T-helper 1 cell treated with Interleukin-12 subunit alpha and Interleukin-12 subunit beta and Interleukin-4 antibody, amounts not matched to agents 30 μg/mL and 1 μg/mL, for 36 hours (primary cell): ENCODE measurements at regions not wholly inside any gene's neighbourhood (a gene's known extent, or its start where the extent isn't known, plus 50 kb on each side); places are given as distances from the start of the nearest gene placed in this dataset.

Experiments
- H3K27ac Mint-ChIP-seq: one replicate; pipeline ENCODE4 v1.8.0; 2021; ENCODE audit warnings: mild to moderate bottlenecking, mixed read lengths
- H3K27me3 Mint-ChIP-seq: one replicate; pipeline ENCODE4 v1.8.0; 2021; ENCODE audit warnings: low read depth, mixed read lengths
- H3K36me3 Mint-ChIP-seq: one replicate; pipeline ENCODE4 v1.8.0; 2021; ENCODE audit warnings: low read depth, mixed read lengths
- H3K4me1 Mint-ChIP-seq: one replicate; pipeline ENCODE4 v1.8.0; 2021; ENCODE audit warnings: low read depth, mixed read lengths
- H3K4me3 Mint-ChIP-seq: one replicate; pipeline ENCODE4 v1.8.0; 2021; ENCODE audit warnings: mild to moderate bottlenecking, moderate library complexity, mixed read lengths
- H3K9me3 Mint-ChIP-seq: one replicate; pipeline ENCODE4 v1.8.0; 2021; ENCODE audit warnings: mixed read lengths

- no peak overlapping the region for H3K4me3 Mint-ChIP-seq
- H3K27me3 Mint-ChIP-seq = no peaks in the 10 kb centered on the region
- H3K36me3 Mint-ChIP-seq = peaks cover 13% of the 10 kb centered on the region
- peak overlapping the region; percentile 17 for H3K27ac Mint-ChIP-seq
- peaks cover 57% of the 10 kb centered on the region for H3K4me1 Mint-ChIP-seq
- H3K9me3 Mint-ChIP-seq = peaks cover 23% of the 10 kb centered on the region
Measured at GRCh38 chr12:14260011-14260993, 105.2 kb upstream of the ATF7IP start.

- Mint-ChIP-seq H3K9me3 (peaks cover 23% of the 10 kb centered on the region), H3K36me3 (peaks cover 13% of the 10 kb centered on the region), H3K27me3 (no peaks in the 10 kb centered on the region), H3K4me3 (no peak overlapping the region), H3K27ac (no peak overlapping the region), H3K4me1 (peaks cover 49% of the 10 kb centered on the region)
Measured at GRCh38 chr12:14261096-14261495, 104.4 kb upstream of the ATF7IP start.

- Mint-ChIP-seq H3K27ac (peak overlapping the region; percentile 32), H3K27me3 (no peaks in the 10 kb centered on the region), H3K36me3 (peaks cover 13% of the 10 kb centered on the region), H3K9me3 (peaks cover 23% of the 10 kb centered on the region), H3K4me3 (no peak overlapping the region), H3K4me1 (peaks cover 41% of the 10 kb centered on the region)
Measured at GRCh38 chr12:14261861-14262260, 103.6 kb upstream of the ATF7IP start.

- Mint-ChIP-seq H3K27me3 (no peaks in the 10 kb centered on the region), H3K4me3 (no peak overlapping the region), H3K4me1 (peaks cover 30% of the 10 kb centered on the region), H3K9me3 (peaks cover 21% of the 10 kb centered on the region), H3K36me3 (peaks cover 11% of the 10 kb centered on the region), H3K27ac (no peak overlapping the region)
Measured at GRCh38 chr12:14262771-14263511, 102.5 kb upstream of the ATF7IP start.

- Mint-ChIP-seq H3K4me3 (no peak overlapping the region), H3K27ac (peak overlapping the region; percentile 24), H3K9me3 (peaks cover 14% of the 10 kb centered on the region), H3K27me3 (no peaks in the 10 kb centered on the region), H3K36me3 (peaks cover 5% of the 10 kb centered on the region), H3K4me1 (peaks cover 23% of the 10 kb centered on the region)
Measured at GRCh38 chr12:14263742-14264141, 101.7 kb upstream of the ATF7IP start.

- H3K9me3 Mint-ChIP-seq = peaks cover 16% of the 10 kb centered on the region
- H3K27me3 Mint-ChIP-seq = no peaks in the 10 kb centered on the region
- peaks cover 5% of the 10 kb centered on the region for H3K36me3 Mint-ChIP-seq
- no peak overlapping the region for H3K27ac Mint-ChIP-seq
- H3K4me1 Mint-ChIP-seq = peaks cover 20% of the 10 kb centered on the region
- no peak overlapping the region for H3K4me3 Mint-ChIP-seq
Measured at GRCh38 chr12:14264316-14264715, 101.2 kb upstream of the ATF7IP start.

- Mint-ChIP-seq H3K36me3 (peaks cover 7% of the 10 kb centered on the region), H3K9me3 (peaks cover 19% of the 10 kb centered on the region), H3K4me1 (peaks cover 20% of the 10 kb centered on the region), H3K27me3 (no peaks in the 10 kb centered on the region), H3K4me3 (no peak overlapping the region), H3K27ac (no peak overlapping the region)
Measured at GRCh38 chr12:14264778-14265177, 100.7 kb upstream of the ATF7IP start.

GRCh38 chr12:14268120-14268515 is 97.4 kb upstream of the ATF7IP start:
- Mint-ChIP-seq H3K4me3 (no peak overlapping the region), H3K27me3 (no peaks in the 10 kb centered on the region), H3K36me3 (peaks cover 11% of the 10 kb centered on the region), H3K27ac (no peak overlapping the region), H3K4me1 (peaks cover 14% of the 10 kb centered on the region), H3K9me3 (peaks cover 27% of the 10 kb centered on the region)

- Mint-ChIP-seq H3K4me3 (no peak overlapping the region), H3K36me3 (peaks cover 8% of the 10 kb centered on the region), H3K4me1 (peaks cover 8% of the 10 kb centered on the region), H3K9me3 (peaks cover 26% of the 10 kb centered on the region), H3K27me3 (no peaks in the 10 kb centered on the region), H3K27ac (no peak overlapping the region)
Measured at GRCh38 chr12:14270392-14270791, 95.1 kb upstream of the ATF7IP start.

- H3K36me3 Mint-ChIP-seq = peaks cover 12% of the 10 kb centered on the region
- H3K9me3 Mint-ChIP-seq = peaks cover 36% of the 10 kb centered on the region
- H3K4me3 Mint-ChIP-seq = no peak overlapping the region
- H3K27me3 Mint-ChIP-seq = no peaks in the 10 kb centered on the region
- peaks cover 16% of the 10 kb centered on the region for H3K4me1 Mint-ChIP-seq
- H3K27ac Mint-ChIP-seq = no peak overlapping the region
Measured at GRCh38 chr12:14272956-14273912, 92.2 kb upstream of the ATF7IP start.

GRCh38 chr12:14273913-14274311 is 91.6 kb upstream of the ATF7IP start:
- peaks cover 16% of the 10 kb centered on the region for H3K4me1 Mint-ChIP-seq
- peaks cover 12% of the 10 kb centered on the region for H3K36me3 Mint-ChIP-seq
- peaks cover 34% of the 10 kb centered on the region for H3K9me3 Mint-ChIP-seq
- no peaks in the 10 kb centered on the region for H3K27me3 Mint-ChIP-seq
- no peak overlapping the region for H3K27ac Mint-ChIP-seq
- H3K4me3 Mint-ChIP-seq = no peak overlapping the region

GRCh38 chr12:14275111-14275510 is 90.4 kb upstream of the ATF7IP start:
- Mint-ChIP-seq H3K4me1 (peaks cover 16% of the 10 kb centered on the region), H3K27ac (no peak overlapping the region), H3K36me3 (peaks cover 10% of the 10 kb centered on the region), H3K27me3 (no peaks in the 10 kb centered on the region), H3K9me3 (peaks cover 30% of the 10 kb centered on the region), H3K4me3 (no peak overlapping the region)

GRCh38 chr12:14275886-14276285 is 89.6 kb upstream of the ATF7IP start:
- peaks cover 16% of the 10 kb centered on the region for H3K4me1 Mint-ChIP-seq
- peak overlapping the region; percentile 20 for H3K27ac Mint-ChIP-seq
- H3K36me3 Mint-ChIP-seq = peaks cover 6% of the 10 kb centered on the region
- H3K4me3 Mint-ChIP-seq = no peak overlapping the region
- H3K9me3 Mint-ChIP-seq = peaks cover 29% of the 10 kb centered on the region
- H3K27me3 Mint-ChIP-seq = no peaks in the 10 kb centered on the region
